ENCODE measurements at regions not wholly inside any gene's neighbourhood (a gene's known extent, or its start where the extent isn't known, plus 50 kb on each side); places are given as distances from the start of the nearest gene placed in this dataset.

DNA sequence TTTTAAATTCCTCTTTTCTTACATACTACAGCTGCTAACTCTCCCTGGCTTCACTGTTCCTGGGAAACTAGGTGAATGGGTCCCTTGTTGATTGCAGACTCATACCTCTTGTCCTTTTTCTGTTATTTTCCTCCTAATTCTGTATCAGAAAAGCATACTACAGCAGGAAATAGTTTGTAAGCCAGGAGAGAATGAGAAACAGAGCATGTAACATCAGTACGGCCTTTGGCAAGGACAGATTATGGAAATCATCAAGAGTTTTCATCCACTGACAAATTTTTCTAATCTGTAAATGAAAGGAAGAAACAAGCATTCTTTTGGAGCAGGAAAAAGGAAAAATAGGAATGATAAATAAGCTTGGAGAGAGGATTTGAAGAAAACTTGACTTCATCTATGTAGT lies 239.2 kb downstream of the ANTXR2 start:
- TF ChIP-seq POLR2A (IDR thresholded peaks at IDR 0.05; ENCODE audit: low read depth) (no peak), POLR2AphosphoS5 (IDR thresholded peaks at IDR 0.05) (no peak), EP300 (IDR thresholded peaks at IDR 0.05) (no peak)
- TF ChIP-seq, protein P1, sequence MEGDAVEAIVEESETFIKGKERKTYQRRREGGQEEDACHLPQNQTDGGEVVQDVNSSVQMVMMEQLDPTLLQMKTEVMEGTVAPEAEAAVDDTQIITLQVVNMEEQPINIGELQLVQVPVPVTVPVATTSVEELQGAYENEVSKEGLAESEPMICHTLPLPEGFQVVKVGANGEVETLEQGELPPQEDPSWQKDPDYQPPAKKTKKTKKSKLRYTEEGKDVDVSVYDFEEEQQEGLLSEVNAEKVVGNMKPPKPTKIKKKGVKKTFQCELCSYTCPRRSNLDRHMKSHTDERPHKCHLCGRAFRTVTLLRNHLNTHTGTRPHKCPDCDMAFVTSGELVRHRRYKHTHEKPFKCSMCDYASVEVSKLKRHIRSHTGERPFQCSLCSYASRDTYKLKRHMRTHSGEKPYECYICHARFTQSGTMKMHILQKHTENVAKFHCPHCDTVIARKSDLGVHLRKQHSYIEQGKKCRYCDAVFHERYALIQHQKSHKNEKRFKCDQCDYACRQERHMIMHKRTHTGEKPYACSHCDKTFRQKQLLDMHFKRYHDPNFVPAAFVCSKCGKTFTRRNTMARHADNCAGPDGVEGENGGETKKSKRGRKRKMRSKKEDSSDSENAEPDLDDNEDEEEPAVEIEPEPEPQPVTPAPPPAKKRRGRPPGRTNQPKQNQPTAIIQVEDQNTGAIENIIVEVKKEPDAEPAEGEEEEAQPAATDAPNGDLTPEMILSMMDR (IDR thresholded peaks at IDR 0.05), result no peak

Data from esophagus muscularis mucosa (tissue), 4 donors.